ENCODE measurements at regions not wholly inside any gene's neighbourhood (a gene's known extent, or its start where the extent isn't known, plus 50 kb on each side); places are given as distances from the start of the nearest gene placed in this dataset.
"Not testable (repeated sequence)": the region's sequence is repeated elsewhere in the genome, so short reads cannot be mapped to it uniquely, and the experiment has no call there.

GRCh38 chr13:98075048-98075447, 67.8 kb upstream of the FARP1 start:
- TF ChIP-seq CTCF (IDR thresholded peaks at IDR 0.05) = no peak
- Histone ChIP-seq H3K4me1 (no peaks in the 10 kb centered on the region), H3K27me3 (no peaks in the 10 kb centered on the region), H3K27ac (no peak overlapping the region), H3K4me3 (no peak overlapping the region), H3K9me3 (no peaks in the 10 kb centered on the region), H3K36me3 (no peaks in the 10 kb centered on the region)
- 74 to 94% (median 85%) methylated on average over 3 of the region's 3 CpGs for whole genome bisulfite sequencing, 4 donors
- DNase-seq = no peak
- ATAC-seq = no peak
- intact Hi-C loops (cut with DNase I) = no loop called here

- 90 to 99% (median 94%) methylated on average over 7 to 25 of the region's 25 CpGs for WGBS, 4 donors
- H3K9me3 ChIP-seq; DNase-seq; H3K27me3 ChIP-seq; H3K27ac ChIP-seq; H3K4me1 ChIP-seq; ATAC-seq; H3K4me3 ChIP-seq; intact Hi-C loops (cut with DNase I); H3K36me3 ChIP-seq: not testable (repeated sequence)
Observed at GRCh38 chr13:98076309-98076708, 66.6 kb upstream of the FARP1 start.

GRCh38 chr13:98080280-98080679, 62.6 kb upstream of the FARP1 start:
- no peak for DNase-seq

GRCh38 chr13:98083507-98083906, 59.4 kb upstream of the FARP1 start:
- Histone ChIP-seq H3K9me3 (no peaks in the 10 kb centered on the region), H3K4me1 (no peaks in the 10 kb centered on the region), H3K27me3 (no peaks in the 10 kb centered on the region), H3K27ac (no peak overlapping the region), H3K36me3 (no peaks in the 10 kb centered on the region), H3K4me3 (no peak overlapping the region)
- WGBS, 4 donors = 54 to 62% (median 59%) methylated on average over 6 of the region's 6 CpGs
- TF ChIP-seq CTCF (IDR thresholded peaks at IDR 0.05) (no peak), POLR2A (IDR thresholded peaks at IDR 0.05) (no peak)
- intact Hi-C loops (cut with DNase I) = no loop called here
- DNase-seq (no peak), ATAC-seq (peak in 3 of 4 donors; percentile 29 to 88 (median 65))

More at GRCh38 chr13:98080280-98080679, 62.6 kb upstream of the FARP1 start:
- H3K27me3 ChIP-seq = no peaks in the 10 kb centered on the region
- no peak overlapping the region for H3K27ac ChIP-seq
- H3K4me3 ChIP-seq = no peak overlapping the region
- no peaks in the 10 kb centered on the region for H3K36me3 ChIP-seq
- ATAC-seq = no peak
- intact Hi-C loops (cut with DNase I) = no loop called here
- WGBS, 4 donors = 62 to 79% (median 71%) methylated on average over 5 of the region's 5 CpGs
- no peak for TF ChIP-seq CTCF (IDR thresholded peaks at IDR 0.05)
- no peak for TF ChIP-seq POLR2A (IDR thresholded peaks at IDR 0.05)
- no peaks in the 10 kb centered on the region for H3K9me3 ChIP-seq
- no peaks in the 10 kb centered on the region for H3K4me1 ChIP-seq

- WGBS, 4 donors = 93 to 96% (median 94%) methylated on average over 3 of the region's 3 CpGs
- no peaks in the 10 kb centered on the region for H3K36me3 ChIP-seq
- no peak overlapping the region for H3K27ac ChIP-seq
- H3K4me3 ChIP-seq = no peak overlapping the region
- no peaks in the 10 kb centered on the region for H3K9me3 ChIP-seq
- DNase-seq = no peak
- intact Hi-C loops (cut with DNase I) = no loop called here
- H3K4me1 ChIP-seq = no peaks in the 10 kb centered on the region
- ATAC-seq = no peak
- no peaks in the 10 kb centered on the region for H3K27me3 ChIP-seq
- TF ChIP-seq POLR2A (IDR thresholded peaks at IDR 0.05) (no peak), CTCF (IDR thresholded peaks at IDR 0.05) (no peak)
Observed at GRCh38 chr13:98083936-98084335, 59.0 kb upstream of the FARP1 start.

Measured in heart left ventricle (tissue), 16 donors.